Cardiac muscle cell (in vitro differentiated cells and primary cell): ENCODE measurements at regions not wholly inside any gene's neighbourhood (a gene's known extent, or its start where the extent isn't known, plus 50 kb on each side); places are given as distances from the start of the nearest gene placed in this dataset.
"Not testable (repeated sequence)": the region's sequence is repeated elsewhere in the genome, so short reads cannot be mapped to it uniquely, and the experiment has no call there.

Experiments
- DNase-seq, 2 donors: peaks; one replicate each; pipeline versions ENCODE4 v3.0.0 to v3.0.0-alpha.2; 2010 to 2017; ENCODE audit warnings: low read depth in 1 of 2, low spot score in 1 of 2
- H3K27ac ChIP-seq: fragments of 200-600 bp; sonication (generic); 2 replicates; pipeline ENCODE4 v1.5.1; 2016
- H3K27me3 ChIP-seq: fragments of 200-600 bp; sonication (generic); 2 replicates; pipeline ENCODE4 v1.6.0; 2016; ENCODE audit warnings: control low read depth
- H3K36me3 ChIP-seq: fragments of 200-600 bp; sonication (generic); 2 replicates; pipeline ENCODE4 v1.5.1; 2016; ENCODE audit warnings: control low read depth
- H3K4me1 ChIP-seq: fragments of 200-600 bp; sonication (generic); 2 replicates; pipeline ENCODE4 v1.8.1; 2017; ENCODE audit warnings: low read depth, mild to moderate bottlenecking, mixed run types
- H3K4me3 ChIP-seq: fragments of 200-600 bp; sonication (generic); 2 replicates; pipeline ENCODE4 v1.5.1; 2016; ENCODE audit warnings: mild to moderate bottlenecking
- H3K9me3 ChIP-seq: fragments of 200-600 bp; sonication (generic); 2 replicates; pipeline ENCODE4 v1.5.1; 2017; ENCODE audit warnings: low read depth, mild to moderate bottlenecking, control low read depth
- CTCF ChIP-seq: IDR thresholded peaks from 2 replicates; pipeline ENCODE4 v1.5.1; 2012; ENCODE audit warnings: low read depth, mild to moderate bottlenecking, low read length

GRCh38 chr2:65607662-65608305, 175.4 kb upstream of the SPRED2 start:
- no peaks in the 10 kb centered on the region for H3K4me1 ChIP-seq
- no peak overlapping the region for H3K27ac ChIP-seq
- no peaks in the 10 kb centered on the region for H3K36me3 ChIP-seq
- H3K27me3 ChIP-seq, result peaks cover 35% of the 10 kb centered on the region
- DNase-seq, result no peak
- no peak for TF ChIP-seq CTCF
- no peaks in the 10 kb centered on the region for H3K9me3 ChIP-seq
- H3K4me3 ChIP-seq, result no peak overlapping the region

GRCh38 chr2:65605743-65606058, 173.3 kb upstream of the SPRED2 start:
- Histone ChIP-seq H3K36me3 (no peaks in the 10 kb centered on the region), H3K4me1 (no peaks in the 10 kb centered on the region), H3K4me3 (no peak overlapping the region), H3K9me3 (no peaks in the 10 kb centered on the region), H3K27ac (no peak overlapping the region), H3K27me3 (peaks cover 39% of the 10 kb centered on the region)
- DNase-seq, result no peak
- TF ChIP-seq CTCF, result no peak

- Histone ChIP-seq H3K27me3 (peaks cover 39% of the 10 kb centered on the region), H3K27ac (no peak overlapping the region), H3K4me1 (no peaks in the 10 kb centered on the region), H3K36me3 (no peaks in the 10 kb centered on the region), H3K4me3 (no peak overlapping the region), H3K9me3 (no peaks in the 10 kb centered on the region)
- DNase-seq, result no peak
- no peak for TF ChIP-seq CTCF
These were observed 172.8 kb upstream of the SPRED2 start for GRCh38 chr2:65605058-65605742.

- Histone ChIP-seq H3K27ac (no peak overlapping the region), H3K4me1 (no peaks in the 10 kb centered on the region), H3K9me3 (no peaks in the 10 kb centered on the region), H3K27me3 (peaks cover 37% of the 10 kb centered on the region), H3K36me3 (no peaks in the 10 kb centered on the region), H3K4me3 (no peak overlapping the region)
- peak in 1 of 2 donors; percentile 17 for DNase-seq
- no peak for TF ChIP-seq CTCF
These were observed 171.8 kb upstream of the SPRED2 start for GRCh38 chr2:65604246-65604645.

GRCh38 chr2:65602603-65603235, 170.3 kb upstream of the SPRED2 start:
- Histone ChIP-seq H3K36me3 (no peaks in the 10 kb centered on the region), H3K9me3 (no peaks in the 10 kb centered on the region), H3K27me3 (peaks cover 33% of the 10 kb centered on the region), H3K4me1 (no peaks in the 10 kb centered on the region), H3K4me3 (no peak overlapping the region), H3K27ac (no peak overlapping the region)
- no peak for DNase-seq
- no peak for TF ChIP-seq CTCF

GRCh38 chr2:65600871-65601270, 168.5 kb upstream of the SPRED2 start:
- not testable (repeated sequence) for H3K9me3 ChIP-seq

GRCh38 chr2:65600351-65600750, 168.0 kb upstream of the SPRED2 start:
- not testable (repeated sequence) for H3K9me3 ChIP-seq, H3K27ac ChIP-seq, H3K4me3 ChIP-seq, H3K36me3 ChIP-seq, H3K4me1 ChIP-seq, DNase-seq
- peaks cover 50% of the 10 kb centered on the region for H3K27me3 ChIP-seq

More at GRCh38 chr2:65600871-65601270, 168.5 kb upstream of the SPRED2 start:
- not testable (repeated sequence) for H3K4me1 ChIP-seq, H3K27ac ChIP-seq, DNase-seq, H3K36me3 ChIP-seq, H3K4me3 ChIP-seq
- H3K27me3 ChIP-seq, result peaks cover 46% of the 10 kb centered on the region
